Stimulated activated CD8-positive, alpha-beta memory T cell treated with anti-CD3 and anti-CD28 coated beads, Interleukin-15, amount 100 ng/mL, for 24 hours (primary cell): ENCODE measurements at regions not wholly inside any gene's neighbourhood (a gene's known extent, or its start where the extent isn't known, plus 50 kb on each side); places are given as distances from the start of the nearest gene placed in this dataset.

Experiments
- DNase-seq: peaks from one replicate; pipeline ENCODE4 v3.0.0-alpha.2; 2020; ENCODE audit warnings: low read depth

DNA sequence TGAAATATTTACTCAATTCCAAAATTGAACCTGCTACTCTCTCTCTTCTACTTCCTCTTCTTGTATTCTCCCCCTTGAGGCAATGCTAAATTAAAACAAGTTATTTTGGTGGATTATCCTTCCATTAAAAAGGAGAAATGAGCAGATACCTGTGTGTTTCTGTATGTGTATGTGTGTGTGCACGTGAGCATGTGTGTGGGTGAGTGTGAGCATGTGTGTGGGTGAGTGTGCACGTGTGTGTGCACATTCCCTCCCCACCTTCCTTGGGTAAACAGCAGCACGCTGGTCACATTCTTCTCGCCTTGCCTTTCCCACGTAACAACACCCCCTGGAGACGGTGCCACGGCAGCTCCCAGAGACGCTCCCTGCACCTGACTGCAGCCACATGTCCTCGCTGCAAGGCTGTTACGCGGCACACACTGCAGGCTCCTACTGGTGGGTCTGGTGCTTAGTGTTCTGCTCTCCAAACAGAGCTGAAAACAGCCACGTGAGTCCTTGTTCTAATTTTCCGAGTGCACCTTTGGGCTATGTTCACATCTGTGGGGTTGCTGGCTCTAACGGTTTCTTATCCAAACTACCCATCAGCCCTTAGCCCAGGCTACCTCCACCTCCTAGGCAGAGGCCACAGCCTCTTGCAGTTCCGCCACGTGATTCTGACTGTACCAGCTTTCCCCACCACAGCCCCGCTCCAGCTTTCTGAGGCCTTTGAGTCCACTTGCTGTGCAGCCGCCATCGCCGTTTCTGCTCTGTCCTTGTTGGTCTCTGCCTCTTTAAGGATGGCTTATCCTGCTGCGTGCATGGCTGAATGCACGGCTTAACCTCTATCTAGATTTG, 123.4 kb downstream of the CTTN start:
- DNase-seq = no peak

DNA sequence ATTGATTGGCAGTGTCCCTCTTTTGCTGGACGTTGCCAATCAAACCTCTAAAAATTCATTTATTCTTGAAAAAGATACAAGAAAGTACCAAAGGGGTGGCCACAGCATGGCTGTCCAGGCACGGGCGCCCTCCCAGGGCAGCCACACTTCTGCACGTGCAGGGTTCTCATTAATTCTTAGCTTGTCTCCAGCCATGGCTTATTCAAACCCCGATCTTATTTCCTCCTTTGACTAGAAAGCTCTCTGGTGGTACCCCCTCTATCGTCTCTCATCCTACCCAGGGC, 123.9 kb downstream of the CTTN start:
- no peak for DNase-seq

DNA sequence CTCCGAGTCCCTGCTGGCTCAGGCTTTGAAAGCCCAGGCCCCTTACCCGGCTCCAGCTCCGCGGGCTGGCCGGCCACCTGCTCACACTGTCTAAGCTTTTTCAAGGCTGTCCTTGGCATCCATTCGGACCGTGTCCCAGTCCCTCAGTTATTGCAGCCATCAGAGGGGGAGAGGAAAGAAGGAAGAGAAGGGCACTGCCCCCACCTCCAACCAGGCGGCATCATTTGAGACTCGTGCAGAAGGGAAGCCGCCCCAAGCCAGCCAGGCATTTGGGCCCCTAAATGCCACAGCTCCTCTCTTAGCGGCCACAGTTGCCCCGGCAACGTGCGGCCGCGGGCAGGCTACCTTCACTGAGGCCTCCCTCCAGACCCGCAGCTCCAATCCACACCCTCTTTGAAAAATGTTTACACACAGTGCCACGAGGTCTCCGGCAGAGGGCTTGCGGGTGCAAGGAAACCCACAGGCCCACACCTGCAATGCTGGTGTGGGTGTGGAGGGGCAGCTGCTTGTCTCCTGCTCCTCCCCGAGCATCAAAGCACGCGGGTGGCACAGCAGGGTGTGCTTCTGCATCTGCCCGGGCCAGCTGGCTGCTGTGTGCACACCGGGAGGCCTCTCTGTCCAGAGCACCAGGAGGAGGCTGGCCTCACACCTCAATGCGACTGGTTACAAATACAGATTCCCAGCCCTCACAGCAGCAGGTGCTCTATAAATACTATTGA, 124.4 kb downstream of the CTTN start:
- DNase-seq = no peak

DNA sequence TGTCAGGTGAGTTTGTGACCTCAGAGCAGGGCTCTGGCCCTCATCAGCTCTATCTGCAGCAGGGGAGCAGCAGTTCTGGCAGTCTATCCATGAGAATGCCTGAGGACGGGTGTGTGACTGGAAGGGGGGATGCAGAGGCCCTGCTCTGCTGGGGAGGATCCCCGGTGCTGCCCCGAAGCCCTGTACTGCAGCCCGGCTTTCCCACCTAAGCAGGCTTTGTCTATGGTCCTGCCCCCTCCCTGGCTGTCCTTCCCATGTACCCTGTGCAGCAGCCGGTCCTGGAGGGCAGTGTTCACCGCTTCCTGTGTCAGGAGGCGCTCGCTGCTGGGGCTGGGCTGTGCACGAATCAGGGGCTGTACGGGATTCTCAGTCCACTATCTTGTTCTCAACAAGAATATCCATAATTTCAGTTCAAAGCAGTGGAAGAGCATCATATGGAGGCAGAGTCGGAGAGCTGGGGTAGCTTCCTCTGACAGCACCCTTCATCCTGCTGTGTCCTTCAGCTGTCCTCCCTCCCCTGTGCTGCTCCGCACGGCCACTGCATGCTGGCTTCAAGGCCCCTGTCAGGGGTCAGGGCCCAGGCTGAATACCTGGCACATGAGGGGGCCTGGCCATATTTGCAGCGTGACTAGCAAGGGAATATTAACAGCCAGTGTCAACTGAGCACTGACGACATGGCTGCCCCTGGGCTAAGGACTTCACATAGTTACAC, 125.2 kb downstream of the CTTN start:
- no peak for DNase-seq

DNA sequence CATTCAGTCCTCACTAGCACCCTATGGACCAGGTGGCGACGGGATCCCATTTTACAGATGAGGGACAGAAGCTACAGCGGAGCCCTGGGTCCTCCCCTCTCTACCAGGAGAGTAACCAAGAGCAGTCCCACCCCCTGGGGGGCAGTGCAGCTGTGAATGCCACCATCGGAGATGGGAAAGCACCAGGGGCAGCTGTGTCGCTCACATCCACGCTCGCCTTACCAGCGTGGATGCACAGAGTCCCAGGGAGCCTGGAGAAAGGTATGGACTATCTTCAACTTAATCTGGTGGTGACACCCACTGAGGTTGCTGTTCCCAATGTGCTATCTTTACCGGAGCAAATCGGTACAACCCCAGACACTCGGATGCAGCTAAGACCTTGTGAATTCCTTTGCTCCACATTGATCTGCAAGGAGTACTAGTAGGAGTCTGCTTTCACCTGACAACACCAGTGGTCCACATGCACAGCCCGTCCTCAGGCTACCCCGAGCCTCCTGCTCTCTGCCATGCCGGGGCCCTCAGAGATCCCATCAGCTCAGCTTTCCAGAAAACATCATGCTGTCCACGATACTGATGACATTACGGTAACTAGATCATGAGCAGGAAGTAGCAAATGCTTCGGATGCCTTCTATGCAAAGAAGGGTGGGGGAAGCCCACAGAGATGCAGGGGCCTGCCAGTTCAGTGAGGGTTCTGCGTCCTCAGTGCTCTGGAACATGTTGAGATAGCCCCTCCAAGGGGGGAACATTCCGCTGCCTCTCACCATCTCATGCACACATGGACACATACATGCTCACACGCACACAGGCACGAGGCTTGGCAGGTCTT, 126.0 kb downstream of the CTTN start:
- DNase-seq = no peak

DNA sequence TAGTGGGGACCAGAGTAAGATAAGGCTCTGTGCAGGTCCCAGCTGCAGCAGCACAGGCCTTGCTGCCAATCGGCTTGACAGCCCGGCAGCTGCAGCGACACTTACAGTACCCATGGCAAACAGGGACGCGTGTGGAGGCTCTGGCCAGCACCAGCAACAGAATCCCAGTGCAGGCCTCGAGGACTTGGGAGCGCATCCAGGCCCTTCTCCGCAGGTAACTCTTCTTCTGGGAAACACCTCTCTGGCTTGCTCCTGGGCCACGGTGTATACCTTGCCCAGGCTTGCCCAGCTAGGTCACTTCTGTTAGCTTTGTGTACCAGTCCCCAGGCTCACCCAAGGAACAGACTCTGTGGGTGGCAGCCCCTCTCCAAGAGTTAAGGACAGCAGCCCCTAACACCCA, 126.7 kb downstream of the CTTN start:
- no peak for DNase-seq

DNA sequence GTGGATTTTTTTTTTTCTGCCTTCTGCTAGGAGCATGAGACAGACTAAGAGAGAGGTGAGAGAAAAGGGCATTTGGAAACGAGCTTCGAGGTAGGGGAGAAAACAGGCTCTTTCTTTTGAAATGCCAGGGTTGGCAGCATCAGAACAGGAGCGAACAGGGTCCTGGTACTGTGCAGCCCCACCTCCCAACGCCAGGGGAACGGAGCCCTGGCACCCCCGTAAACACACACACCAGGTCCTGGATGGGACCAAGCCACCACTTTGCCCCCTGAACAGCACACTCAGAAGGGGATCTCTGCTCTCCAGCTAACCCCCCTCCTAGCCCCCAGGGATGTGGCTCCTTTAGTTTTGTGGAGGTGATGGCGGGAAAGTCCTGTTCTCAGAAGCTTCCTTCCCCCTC, 127.1 kb downstream of the CTTN start:
- no peak for DNase-seq

DNA sequence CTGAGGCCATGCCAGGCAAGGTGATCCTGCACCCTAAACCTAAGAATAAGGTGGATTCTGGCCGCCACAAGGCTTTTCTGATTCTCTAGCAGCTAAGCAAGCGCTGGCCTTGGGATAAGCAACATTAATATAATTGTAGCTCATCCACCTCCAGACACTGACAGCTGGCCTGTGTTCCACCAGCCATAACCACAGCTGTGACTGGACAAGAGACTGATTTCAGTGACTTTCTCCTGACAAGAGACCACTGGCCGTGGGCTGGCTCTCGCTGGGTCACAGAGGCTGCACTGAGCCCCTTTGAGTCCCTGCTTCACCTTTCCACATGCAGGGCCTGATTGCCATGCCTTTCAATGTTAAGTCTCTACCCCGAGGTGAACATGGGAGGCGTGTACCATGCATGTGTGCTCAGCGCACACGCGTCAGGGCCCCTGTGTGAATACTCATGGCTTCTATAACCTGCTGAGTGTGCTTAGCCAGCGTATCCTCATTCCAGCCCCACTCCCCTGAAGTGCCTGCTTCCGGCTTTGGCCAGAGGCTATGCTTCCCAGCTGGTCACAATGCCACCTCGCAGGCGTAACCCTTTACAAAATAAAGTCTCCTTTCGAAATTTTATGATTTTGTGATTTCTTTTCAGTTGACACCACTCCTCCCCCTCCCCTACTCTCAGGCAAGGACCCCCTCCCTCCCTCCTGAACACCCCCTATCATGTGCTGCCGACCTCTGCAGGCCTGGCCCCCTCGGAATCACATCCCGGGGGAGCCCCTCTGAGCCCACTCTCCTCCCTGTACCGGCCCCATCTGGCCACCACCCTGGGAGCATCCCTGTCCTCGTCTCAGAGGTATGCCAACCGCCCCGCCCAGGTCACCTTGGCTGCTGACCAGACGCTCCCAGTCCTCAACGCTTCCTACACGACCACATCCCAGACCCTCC, 128.1 kb downstream of the CTTN start:
- no peak for DNase-seq

DNA sequence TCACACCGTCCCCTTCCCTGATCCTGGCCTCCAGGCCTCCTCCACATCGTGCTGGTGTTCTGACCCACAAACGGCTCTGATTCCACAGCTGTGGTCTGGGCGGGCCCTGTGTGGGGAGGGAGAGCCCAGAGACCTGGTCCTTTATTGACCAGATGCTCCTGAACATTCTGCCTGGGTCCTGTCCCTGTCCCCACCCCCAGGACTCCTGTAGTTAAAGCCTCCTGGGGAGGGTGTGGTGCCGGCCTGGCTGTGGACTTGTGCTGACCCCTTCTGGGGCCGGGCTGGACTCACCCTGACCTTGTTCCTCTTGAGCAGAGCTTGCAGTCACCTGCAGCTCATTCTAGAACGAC, 128.7 kb downstream of the CTTN start:
- no peak for DNase-seq

DNA sequence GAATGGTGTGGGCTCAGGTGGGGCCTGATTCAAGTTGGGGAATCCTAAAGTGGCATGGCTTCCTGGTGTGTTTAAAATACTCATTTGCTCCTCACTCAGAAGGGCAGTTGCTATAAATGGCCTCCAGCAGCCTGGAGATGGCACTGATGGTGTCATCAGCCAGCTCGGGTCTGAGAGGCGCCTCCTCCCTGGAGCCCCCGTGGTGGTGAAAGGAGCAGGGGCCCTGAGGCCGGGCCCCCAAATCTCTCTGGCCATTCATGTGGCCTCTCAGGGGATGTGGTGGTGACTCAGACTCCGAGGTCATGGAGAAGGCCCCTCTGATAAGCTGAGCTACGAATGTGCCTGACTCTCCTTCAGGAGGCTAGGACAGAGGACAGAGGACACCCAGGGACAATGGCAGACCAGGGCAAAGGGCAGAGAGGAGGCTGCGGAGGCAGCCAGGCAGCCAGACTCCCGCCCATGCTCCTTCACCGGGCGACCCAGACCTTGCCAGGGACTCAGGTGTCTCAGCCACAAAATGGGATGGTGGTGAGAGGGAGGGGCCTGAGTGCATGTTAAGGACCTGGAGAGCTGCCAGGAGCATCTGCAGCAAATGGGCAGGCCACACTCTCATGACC, 129.2 kb downstream of the CTTN start:
- no peak for DNase-seq

DNA sequence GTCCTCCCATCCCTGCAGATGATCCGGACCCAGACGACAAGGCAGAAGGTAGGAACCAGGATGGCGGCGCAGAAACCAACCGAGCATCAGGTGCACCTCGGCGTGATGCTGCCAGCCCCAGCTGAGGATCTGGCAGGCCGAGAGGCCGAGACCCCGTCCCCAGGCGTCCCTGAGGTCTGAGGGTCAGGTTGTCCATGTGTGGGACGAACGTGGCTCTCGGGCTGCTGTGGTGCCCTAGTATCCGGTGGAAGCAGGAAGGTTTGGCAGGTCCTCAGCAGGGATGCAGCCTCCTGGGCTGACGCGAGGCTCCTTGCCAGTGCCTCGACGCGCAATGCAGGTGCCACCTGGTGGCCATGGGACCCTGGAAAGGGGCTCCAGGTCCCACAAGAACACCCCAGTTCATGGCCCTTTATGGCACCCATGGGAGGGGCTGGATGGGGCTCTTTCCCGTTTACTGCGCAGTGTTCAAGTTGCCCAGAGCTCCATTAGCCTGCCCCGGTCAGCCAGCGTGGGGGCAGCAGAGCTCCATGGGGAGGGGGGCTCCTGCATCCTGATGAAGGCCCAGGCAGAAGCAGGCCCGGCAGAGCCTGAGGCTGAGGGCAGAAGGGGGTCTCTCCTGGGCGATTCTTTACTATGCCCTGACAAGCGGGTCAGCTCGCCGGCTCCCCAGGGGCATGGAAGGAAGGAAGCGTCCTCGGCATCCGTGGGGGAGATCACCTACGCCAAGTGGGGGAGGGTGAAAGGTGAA, 129.9 kb downstream of the CTTN start:
- DNase-seq = no peak

DNA sequence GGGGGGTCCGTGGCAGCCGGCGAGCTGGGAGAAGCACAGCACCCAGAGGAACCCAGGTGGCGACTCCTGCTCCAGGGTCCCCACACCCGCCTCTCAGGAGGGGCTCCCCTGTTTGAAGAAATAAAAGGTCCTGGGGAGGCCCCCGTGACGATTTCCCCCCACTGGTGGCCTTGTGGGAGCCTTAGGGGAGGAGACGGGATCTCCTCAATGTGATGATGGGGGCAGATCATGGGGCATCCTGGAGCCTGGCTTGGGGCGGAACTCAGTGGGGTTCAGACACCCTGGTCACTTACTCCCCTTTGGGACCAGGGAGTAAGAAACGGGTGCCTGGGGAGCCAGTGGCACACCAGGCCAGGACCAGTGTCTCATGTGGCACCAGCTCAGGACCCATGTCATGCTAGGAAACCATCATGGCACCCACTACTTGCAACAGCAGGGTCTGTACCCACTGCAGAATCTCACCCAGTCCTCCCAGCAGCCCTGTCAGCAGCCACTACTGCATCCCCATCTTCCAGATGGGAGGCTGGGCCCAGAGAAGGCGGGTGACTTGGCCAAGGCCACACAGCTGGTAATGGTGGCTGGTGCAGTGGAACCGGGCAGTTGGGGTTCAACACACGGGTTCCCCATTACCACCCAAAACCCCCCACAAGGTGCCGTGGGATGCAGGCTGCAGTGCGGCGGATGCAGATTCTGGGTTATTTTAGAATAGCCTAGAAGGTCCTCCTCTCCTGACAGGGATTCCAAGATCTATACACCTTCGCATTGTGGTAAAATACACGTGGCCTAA, 130.7 kb downstream of the CTTN start:
- DNase-seq = no peak

DNA sequence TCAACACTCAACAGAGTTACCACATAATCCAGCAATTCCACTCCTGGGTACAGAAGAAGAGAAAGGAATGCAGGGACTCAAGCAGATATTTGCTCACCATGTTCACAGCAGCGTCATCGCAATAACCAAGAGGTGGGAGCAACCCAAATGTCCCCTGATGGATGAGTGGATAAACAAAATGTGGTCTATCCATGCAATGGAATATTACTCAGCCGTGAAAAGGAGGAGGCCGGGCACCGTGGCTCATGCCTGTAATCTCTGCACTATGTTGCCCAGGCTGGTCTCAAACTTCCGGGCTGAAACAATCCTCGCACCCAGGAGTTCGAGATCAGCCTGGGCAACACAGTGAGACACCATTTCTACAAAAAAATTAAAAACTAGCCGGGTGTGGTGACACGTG, 131.7 kb downstream of the CTTN start:
- no peak for DNase-seq

DNA sequence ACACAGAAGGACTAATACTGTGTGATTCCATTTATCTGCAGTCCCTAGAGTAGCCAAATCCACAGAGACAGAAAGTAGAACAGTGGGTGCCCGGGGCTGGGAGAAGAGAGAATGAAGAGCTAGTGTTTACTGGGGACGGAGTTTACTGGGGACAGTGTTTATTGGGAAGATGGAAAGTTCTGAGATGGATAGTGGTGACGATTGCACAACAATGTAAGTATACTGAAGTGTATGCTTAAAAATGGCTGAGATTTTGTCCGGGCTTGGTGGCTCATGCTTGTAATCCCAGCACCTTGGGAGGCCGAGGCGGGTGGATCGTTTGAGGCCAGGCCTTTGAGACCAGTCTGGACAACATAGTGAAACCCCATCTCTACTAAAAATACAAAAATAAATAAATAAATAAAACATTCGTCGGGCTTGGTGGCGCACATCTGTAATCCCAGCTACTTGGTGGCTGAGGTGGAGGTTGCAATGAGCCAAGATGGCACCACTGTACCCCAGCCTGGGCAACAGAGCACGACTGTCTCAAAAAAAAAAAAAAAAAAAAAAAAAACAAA, 132.4 kb downstream of the CTTN start:
- DNase-seq = no peak

DNA sequence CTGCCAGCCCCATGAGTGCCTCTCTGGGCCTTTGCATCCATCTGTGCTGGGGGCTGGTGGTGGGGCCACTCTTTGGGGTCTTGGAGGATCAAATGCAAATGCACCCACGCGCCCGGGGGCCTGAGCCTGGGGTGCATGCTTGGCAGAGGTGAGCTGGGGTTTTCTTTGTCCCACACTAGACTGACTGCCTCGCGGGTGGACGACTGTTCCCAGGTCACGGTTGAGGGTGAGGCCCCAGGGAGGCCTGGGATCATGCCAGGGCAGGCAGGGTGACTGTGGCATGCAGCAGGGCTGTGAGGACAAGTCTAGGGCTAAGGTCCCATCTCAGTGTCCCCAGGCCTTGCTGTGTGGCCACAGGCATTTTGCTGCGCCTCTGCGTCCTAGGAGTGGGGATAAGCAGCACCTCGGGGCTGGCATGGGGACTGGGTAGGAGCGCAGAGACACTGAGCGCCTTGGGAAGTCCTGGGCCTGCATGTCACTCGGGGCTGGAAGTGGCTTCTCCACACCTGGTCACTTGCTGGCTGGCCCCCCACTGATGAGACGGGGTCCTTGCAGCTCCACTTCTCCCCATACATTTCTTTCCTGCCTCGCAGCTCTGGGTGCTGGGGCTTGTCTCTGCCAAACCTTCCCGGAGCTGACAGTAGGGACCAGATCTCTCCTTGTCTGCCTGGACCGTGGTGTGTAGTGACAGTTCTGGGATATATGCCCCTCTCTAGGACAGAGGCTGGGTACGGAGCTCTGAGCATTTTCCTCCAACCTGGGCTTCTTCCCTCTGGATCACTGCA, 133.1 kb downstream of the CTTN start:
- no peak for DNase-seq

DNA sequence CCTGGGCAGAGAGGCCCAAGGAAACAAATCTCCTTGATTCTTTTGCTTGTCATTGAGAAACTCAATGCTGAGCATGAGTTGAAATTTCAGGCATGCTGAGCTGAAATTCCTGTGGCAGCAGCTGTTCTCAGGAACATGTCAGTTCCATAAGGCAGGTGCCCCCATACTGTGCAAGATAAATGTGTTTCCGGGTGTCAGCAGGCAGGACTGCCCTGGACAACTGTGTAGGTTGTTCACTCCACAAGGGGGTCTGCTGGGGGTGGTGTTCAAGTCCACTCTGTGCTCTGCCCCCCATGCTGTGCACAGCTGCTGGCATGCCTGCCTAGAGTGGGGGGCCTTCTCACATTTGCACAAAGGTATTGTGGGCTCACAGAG, 133.7 kb downstream of the CTTN start:
- DNase-seq = no peak

DNA sequence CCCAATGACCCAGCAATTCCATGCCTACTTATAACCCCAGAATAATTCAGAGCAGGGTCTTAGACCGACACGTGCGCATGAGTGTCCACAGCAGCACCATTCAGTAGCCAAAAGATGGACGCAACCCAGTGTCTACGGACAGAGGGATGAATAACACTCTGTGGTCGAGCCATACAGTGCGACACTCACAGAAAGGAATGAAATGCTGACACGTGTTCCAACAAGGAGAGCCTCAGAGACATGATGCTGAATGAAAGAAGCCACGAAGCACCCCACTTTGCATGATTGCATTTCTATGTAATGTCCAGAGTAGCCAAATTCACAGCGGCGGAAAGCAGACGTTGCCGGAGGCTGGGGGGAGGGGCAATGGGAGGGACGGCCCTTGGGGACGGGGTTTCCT, 134.4 kb downstream of the CTTN start:
- no peak for DNase-seq
